ENCODE measurements at regions not wholly inside any gene's neighbourhood (a gene's known extent, or its start where the extent isn't known, plus 50 kb on each side); places are given as distances from the start of the nearest gene placed in this dataset.

DNA sequence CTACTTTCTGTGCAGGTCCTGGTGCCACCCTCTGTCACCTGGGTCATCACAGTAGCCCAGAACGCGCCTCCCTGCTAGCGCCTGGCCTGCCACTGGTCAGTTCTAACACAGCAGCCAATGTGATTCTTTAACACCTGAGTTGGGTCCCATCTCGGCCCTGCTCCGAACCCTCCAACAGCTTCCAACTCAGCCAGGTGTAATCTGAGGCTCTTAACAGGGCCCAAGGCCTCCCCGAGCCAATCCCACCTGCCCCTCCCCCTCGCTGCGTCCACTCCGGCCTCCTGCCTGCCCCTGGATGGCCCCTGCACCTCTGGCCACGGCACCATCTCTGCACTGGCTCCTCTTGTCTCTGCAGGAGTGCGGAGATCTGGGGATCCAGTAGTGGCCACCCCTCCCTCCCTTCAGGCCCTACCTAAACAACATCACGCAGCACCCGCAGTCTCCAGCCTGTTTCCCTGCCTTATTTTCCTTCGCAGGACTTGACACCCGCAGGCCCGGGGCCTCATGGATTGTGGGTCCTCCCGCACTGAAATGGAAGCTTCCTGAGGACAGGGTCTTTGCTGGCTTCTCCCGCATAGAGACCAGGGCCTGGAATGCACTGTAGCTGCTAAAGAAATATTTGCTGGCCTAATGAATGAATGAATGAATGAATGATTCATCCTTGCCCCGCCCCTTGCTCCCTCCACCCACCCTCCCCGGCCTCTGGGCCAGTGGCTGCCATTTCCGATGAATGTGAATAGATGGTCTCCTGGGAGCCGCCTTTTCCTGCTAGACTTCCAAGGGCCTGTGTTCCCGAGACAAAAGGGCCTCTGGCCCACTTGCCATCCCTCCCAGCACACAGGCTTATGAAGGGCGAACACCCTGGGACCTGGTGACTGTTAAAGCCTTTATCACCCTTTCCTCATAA is 174.8 kb upstream of the FOXF1 start:
- no peak for TF ChIP-seq EZH2 (IDR thresholded peaks at IDR 0.05; ENCODE audit: insufficient read depth, low read length)
- TF ChIP-seq, protein P1, sequence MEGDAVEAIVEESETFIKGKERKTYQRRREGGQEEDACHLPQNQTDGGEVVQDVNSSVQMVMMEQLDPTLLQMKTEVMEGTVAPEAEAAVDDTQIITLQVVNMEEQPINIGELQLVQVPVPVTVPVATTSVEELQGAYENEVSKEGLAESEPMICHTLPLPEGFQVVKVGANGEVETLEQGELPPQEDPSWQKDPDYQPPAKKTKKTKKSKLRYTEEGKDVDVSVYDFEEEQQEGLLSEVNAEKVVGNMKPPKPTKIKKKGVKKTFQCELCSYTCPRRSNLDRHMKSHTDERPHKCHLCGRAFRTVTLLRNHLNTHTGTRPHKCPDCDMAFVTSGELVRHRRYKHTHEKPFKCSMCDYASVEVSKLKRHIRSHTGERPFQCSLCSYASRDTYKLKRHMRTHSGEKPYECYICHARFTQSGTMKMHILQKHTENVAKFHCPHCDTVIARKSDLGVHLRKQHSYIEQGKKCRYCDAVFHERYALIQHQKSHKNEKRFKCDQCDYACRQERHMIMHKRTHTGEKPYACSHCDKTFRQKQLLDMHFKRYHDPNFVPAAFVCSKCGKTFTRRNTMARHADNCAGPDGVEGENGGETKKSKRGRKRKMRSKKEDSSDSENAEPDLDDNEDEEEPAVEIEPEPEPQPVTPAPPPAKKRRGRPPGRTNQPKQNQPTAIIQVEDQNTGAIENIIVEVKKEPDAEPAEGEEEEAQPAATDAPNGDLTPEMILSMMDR (IDR thresholded peaks at IDR 0.05; ENCODE audit: insufficient read depth, low read depth, low read length): no peak

Data from astrocyte (in vitro differentiated cells and primary cell).